ENCODE measurements at regions not wholly inside any gene's neighbourhood (a gene's known extent, or its start where the extent isn't known, plus 50 kb on each side); places are given as distances from the start of the nearest gene placed in this dataset.

DNA sequence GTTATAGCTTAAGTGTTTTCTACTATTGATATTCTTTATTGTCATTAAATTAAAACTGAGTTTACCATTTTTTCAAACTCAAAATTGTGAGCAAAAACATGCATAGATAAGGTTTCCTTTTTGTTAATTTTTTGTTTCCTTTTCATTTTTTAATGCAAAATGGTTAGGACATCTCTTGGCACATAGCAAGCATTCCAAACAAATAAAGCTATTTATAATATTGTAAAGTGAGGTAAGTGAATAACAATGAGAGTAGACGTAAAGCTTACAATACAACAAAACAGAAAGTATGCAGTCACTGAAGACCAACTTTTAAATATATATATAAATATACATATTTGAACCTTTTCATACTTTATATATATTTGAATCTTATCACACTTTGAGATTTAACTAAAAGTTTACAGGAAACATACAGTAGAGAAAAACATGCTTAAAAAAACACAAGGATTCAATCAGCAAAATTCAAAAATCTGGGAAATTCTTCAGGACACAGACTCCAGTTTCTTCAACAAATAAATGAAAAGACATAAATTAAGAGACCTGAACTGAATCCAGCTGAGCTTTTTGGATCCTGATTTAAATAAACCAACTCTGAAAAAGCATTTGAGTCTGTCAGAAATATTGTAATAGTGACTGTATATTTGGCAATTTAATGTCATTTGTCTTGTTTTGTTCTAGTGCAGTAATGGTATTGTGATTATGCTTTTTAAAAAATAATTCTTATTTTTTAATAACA lies 67.5 kb upstream of the SAMSN1 start:
- TF ChIP-seq EP300 (IDR thresholded peaks at IDR 0.05; ENCODE audit: low read depth) (no peak), POLR2AphosphoS5 (IDR thresholded peaks at IDR 0.05) (no peak)
- TF ChIP-seq, protein P1, sequence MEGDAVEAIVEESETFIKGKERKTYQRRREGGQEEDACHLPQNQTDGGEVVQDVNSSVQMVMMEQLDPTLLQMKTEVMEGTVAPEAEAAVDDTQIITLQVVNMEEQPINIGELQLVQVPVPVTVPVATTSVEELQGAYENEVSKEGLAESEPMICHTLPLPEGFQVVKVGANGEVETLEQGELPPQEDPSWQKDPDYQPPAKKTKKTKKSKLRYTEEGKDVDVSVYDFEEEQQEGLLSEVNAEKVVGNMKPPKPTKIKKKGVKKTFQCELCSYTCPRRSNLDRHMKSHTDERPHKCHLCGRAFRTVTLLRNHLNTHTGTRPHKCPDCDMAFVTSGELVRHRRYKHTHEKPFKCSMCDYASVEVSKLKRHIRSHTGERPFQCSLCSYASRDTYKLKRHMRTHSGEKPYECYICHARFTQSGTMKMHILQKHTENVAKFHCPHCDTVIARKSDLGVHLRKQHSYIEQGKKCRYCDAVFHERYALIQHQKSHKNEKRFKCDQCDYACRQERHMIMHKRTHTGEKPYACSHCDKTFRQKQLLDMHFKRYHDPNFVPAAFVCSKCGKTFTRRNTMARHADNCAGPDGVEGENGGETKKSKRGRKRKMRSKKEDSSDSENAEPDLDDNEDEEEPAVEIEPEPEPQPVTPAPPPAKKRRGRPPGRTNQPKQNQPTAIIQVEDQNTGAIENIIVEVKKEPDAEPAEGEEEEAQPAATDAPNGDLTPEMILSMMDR (IDR thresholded peaks at IDR 0.05): no peak
